K562 (cell line): ENCODE measurements at regions not wholly inside any gene's neighbourhood (a gene's known extent, or its start where the extent isn't known, plus 50 kb on each side); places are given as distances from the start of the nearest gene placed in this dataset.

Source experiments
- ATAC-seq: fragments of 200-7000 bp; cut with Tn5 transposase; 3 replicates; pipeline ENCODE4 v1.9.1; 2020; ENCODE audit warnings: moderate library complexity
- BruUV-seq: library from RNA; stranded (reverse); fragments of 400-500 nt; replicated peaks from 2 replicates; lab custom pipeline; 2021; lab: Mats Ljungman, UMichigan
- CTCF ChIA-PET: fragments of 300-600 bp; formaldehyde crosslinking; extraction: SDS; loops from one replicate; lab custom pipeline; 2021; ENCODE audit warnings: low intra/inter-chr PET ratio; lab: Yijun Ruan, JAX
- POLR2A ChIA-PET: fragments of 300-600, 350-650 bp; sonication (Branson Sonifier 250); formaldehyde crosslinking; extraction: SDS; loops from one replicate; lab custom pipeline; 2021; ENCODE audit warnings: antibody characterized with exemption, inconsistent platforms; lab: Yijun Ruan, JAX
- DNase-seq, 4 experiments: peaks; one replicate each; pipeline versions ENCODE4 v3.0.0 to v3.0.0-alpha.2; 2011 to 2018; ENCODE audit warnings: low spot score in 3 of 4, mixed read lengths in 3 of 4; ENCODE audit errors: extremely low read depth in 1 of 4
- FAIRE-seq: peaks from 2 replicates; lab custom pipeline; 2011; peaks lifted over from hg19 to GRCh38; lab: Jason Lieb, UNC
- H2AFZ ChIP-seq: 2 replicates; pipeline ENCODE4 v1.6.0; 2011; ENCODE audit warnings: low read depth, low read length, control low read depth, inconsistent platforms
- H3K27ac ChIP-seq: fragments of 200-600 bp; 3 replicates; pipeline ENCODE4 v1.8.0; 2011; ENCODE audit warnings: low read depth, mild to moderate bottlenecking, control low read depth, inconsistent platforms, low read length, moderate library complexity, mixed read lengths; ENCODE audit errors: extremely low read depth
- H3K27me3 ChIP-seq, 2 experiments: fragments of 300-600 bp in 1 of 2; 2 replicates in 1 of 2; 3 replicates in 1 of 2; pipeline versions ENCODE4 v1.6.0 to v1.8.0; 2011; ENCODE audit warnings: inconsistent platforms in 2 of 2, low read length in 2 of 2, mild to moderate bottlenecking in 1 of 2, mixed read lengths in 1 of 2, moderate library complexity in 1 of 2; ENCODE audit not compliant: control insufficient read depth in 2 of 2, insufficient read depth in 2 of 2
- H3K36me3 ChIP-seq: fragments of 300-600 bp; 3 replicates; pipeline ENCODE4 v1.8.0; 2011; ENCODE audit warnings: mild to moderate bottlenecking, low read length, inconsistent platforms; ENCODE audit not compliant: control insufficient read depth, insufficient read depth
- H3K4me1 ChIP-seq, 2 experiments: fragments of 200-600 bp in 1 of 2; replicated peaks in 1 of 2; 2 replicates in 1 of 2; 3 replicates in 1 of 2; pipeline versions ENCODE4 v1.5.1 to v1.8.0; 2011; ENCODE audit warnings: inconsistent platforms in 2 of 2, low read length in 2 of 2, mild to moderate bottlenecking in 1 of 2, mixed read lengths in 1 of 2, moderate library complexity in 1 of 2; ENCODE audit not compliant: control insufficient read depth in 2 of 2, insufficient read depth in 2 of 2
- H3K4me2 ChIP-seq: 2 replicates; pipeline ENCODE4 v1.6.1; 2011; ENCODE audit warnings: low read length, control low read depth, inconsistent platforms, mixed read lengths; ENCODE audit not compliant: insufficient read depth
- H3K4me3 ChIP-seq: fragments of 200-600 bp; sonication (generic), shearing (Covaris generic); 2 replicates; pipeline ENCODE4 v1.5.1; 2016; ENCODE audit warnings: control low read depth, inconsistent platforms
- H3K79me2 ChIP-seq: fragments of 200-600 bp; 3 replicates; pipeline ENCODE4 v1.8.0; 2011; ENCODE audit warnings: low read length, inconsistent platforms; ENCODE audit not compliant: control insufficient read depth, insufficient read depth
- H3K9ac ChIP-seq, 2 experiments: 2 replicates each; pipeline versions ENCODE4 v1.6.0 to v1.6.1; 2011; ENCODE audit warnings: low read depth in 2 of 2, low read length in 2 of 2, control low read depth in 1 of 2, inconsistent platforms in 1 of 2, mild to moderate bottlenecking in 1 of 2, mixed read lengths in 1 of 2; ENCODE audit not compliant: insufficient read depth in 1 of 2
- H3K9me1 ChIP-seq: one replicate; pipeline ENCODE4 v1.6.0; 2011; ENCODE audit warnings: inconsistent platforms, mild to moderate bottlenecking, low read length, moderate library complexity; ENCODE audit not compliant: control insufficient read depth, insufficient read depth
- H3K9me3 ChIP-seq: replicated peaks from 2 replicates; pipeline ENCODE4 v1.5.1; 2011; ENCODE audit warnings: low read depth, low read length, inconsistent platforms; ENCODE audit not compliant: control insufficient read depth, insufficient read depth
- H4K20me1 ChIP-seq: replicated peaks from 2 replicates; pipeline ENCODE4 v1.6.1; 2011; ENCODE audit warnings: low read length, inconsistent platforms, mixed read lengths; ENCODE audit not compliant: control insufficient read depth, insufficient read depth
- CXXC5 ChIP-seq: fragments of 250-450 bp; sonication (Bioruptor Pico); IDR thresholded peaks from 2 replicates; pipeline ENCODE4 v1.8.0; 2022; ENCODE audit warnings: inconsistent platforms, mild to moderate bottlenecking, moderate library complexity
- FOXM1 ChIP-seq, 2 experiments: fragments of 450-650 bp in 1 of 2; sonication (generic) in 1 of 2; formaldehyde crosslinking in 1 of 2; IDR thresholded peaks; 2 replicates each; pipeline versions ENCODE4 v1.6.1 to v1.9.0; 2017 to 2022; ENCODE audit warnings: low read depth in 2 of 2, mild to moderate bottlenecking in 2 of 2, missing genetic modification reagents in 1 of 2, moderate library complexity in 1 of 2
- GABPA ChIP-seq: fragments of 200-800 bp; sonication (Bioruptor generic); conservative IDR thresholded peaks from 2 replicates; pipeline ENCODE4 v1.6.1; 2016; ENCODE audit warnings: low read depth, missing genetic modification characterization, missing compliant biosample characterization
- KDM1A ChIP-seq, 2 experiments: fragments of 450-650 bp; IDR thresholded peaks; 2 replicates each; pipeline ENCODE4 v1.6.1; 2016; ENCODE audit warnings: mild to moderate bottlenecking in 2 of 2
- POLR2A ChIP-seq: fragments of 450-650 bp; conservative IDR thresholded peaks from 2 replicates; pipeline ENCODE4 v1.6.1; 2016
- SIN3B ChIP-seq: fragments of 450-650 bp; IDR thresholded peaks from 2 replicates; pipeline ENCODE4 v1.6.1; 2017; ENCODE audit warnings: low read depth, mild to moderate bottlenecking, moderate library complexity
- TAF9B ChIP-seq: fragments of 450-650 bp; IDR thresholded peaks from 2 replicates; pipeline ENCODE4 v1.6.1; 2018; ENCODE audit warnings: mild to moderate bottlenecking; ENCODE audit not compliant: partially characterized antibody
- THRAP3 ChIP-seq: fragments of 450-650 bp; IDR thresholded peaks from 2 replicates; pipeline ENCODE4 v1.6.1; 2016; ENCODE audit warnings: mild to moderate bottlenecking, inconsistent platforms, borderline replicate concordance
- ZEB2 ChIP-seq: fragments of 450-650 bp; IDR thresholded peaks from 2 replicates; pipeline ENCODE4 v1.6.1; 2016
- ZNF239 ChIP-seq: fragments of 250-450 bp; sonication (Bioruptor Pico); IDR thresholded peaks from 2 replicates; pipeline ENCODE4 v1.4.0; 2020; ENCODE audit warnings: mild to moderate bottlenecking
- ZNF347 ChIP-seq: fragments of 450-650 bp; formaldehyde crosslinking; IDR thresholded peaks from 2 replicates; pipeline ENCODE4 v1.4.0; 2020; ENCODE audit warnings: low read depth, mild to moderate bottlenecking, moderate library complexity
- WGBS: fragments of 100-300 bp; shearing (Covaris generic); methylation state at CpG from one replicate; pipeline ENCODE4 v1.1.6; 2016; ENCODE audit warnings: low coverage, mixed read lengths; ENCODE audit not compliant: insufficient coverage; ENCODE audit errors: missing lambda C conversion rate; 5-methylcytosine and 5-hydroxymethylcytosine counted together
- in situ Hi-C: fragments of 300-500 bp; cut with MboI; formaldehyde crosslinking; loops from 4 replicates; pipeline ENCODE4 v1.15.0; 2018; ENCODE audit warnings: inconsistent platforms, mixed read lengths
- intact Hi-C: fragments of 100-400 bp; cut with micrococcal nuclease; formaldehyde crosslinking; loops from 2 replicates; pipeline ENCODE4 v1.14.2; 2022
- TF ChIP-seq, protein P1 (sequence below): fragments of 450-650 bp; IDR thresholded peaks from 2 replicates; pipeline ENCODE4 v1.6.1; 2018; ENCODE audit not compliant: partially characterized antibody
- TF ChIP-seq, protein P2 (sequence below): IDR thresholded peaks from 2 replicates; pipeline ENCODE4 v1.6.1; 2016; ENCODE audit warnings: missing genetic modification characterization, missing compliant biosample characterization
- TF ChIP-seq, protein P3 (sequence below): sonication (generic); formaldehyde crosslinking; IDR thresholded peaks from 2 replicates; pipeline ENCODE4 v1.8.0; 2022; ENCODE audit warnings: mild to moderate bottlenecking, low read depth, missing genetic modification reagents

DNA sequence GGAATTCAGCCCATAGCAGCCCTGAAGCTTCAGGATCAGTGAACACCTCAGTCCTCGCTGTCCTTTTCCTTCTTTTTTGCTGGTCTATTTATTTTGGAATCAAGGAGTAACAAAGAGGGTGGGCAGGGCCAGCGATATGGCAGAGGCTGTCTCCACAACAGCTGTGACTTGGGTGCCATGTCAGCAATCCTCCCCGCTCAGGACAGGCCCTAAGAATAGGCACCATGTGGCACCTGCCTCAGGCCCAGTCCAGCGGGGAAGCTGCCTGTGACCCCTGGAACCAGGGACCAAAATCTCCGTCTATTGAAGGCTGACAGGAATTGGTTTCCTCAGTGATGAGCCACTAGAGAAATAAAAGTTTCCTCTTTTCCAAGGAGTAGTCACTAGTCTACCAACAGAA, 58.6 kb upstream of the TNR start:
- Histone ChIP-seq H3K27me3 (peaks cover 20 to 21% of the 10 kb centered on the region in 2 experiments), H3K9me3 (no peaks in the 10 kb centered on the region), H4K20me1 (no peaks in the 10 kb centered on the region), H3K4me2 (no peak overlapping the region), H3K36me3 (no peaks in the 10 kb centered on the region), H2AFZ (no peak overlapping the region), H3K27ac (no peak overlapping the region), H3K79me2 (no peaks in the 10 kb centered on the region), H3K4me3 (no peak overlapping the region), H3K9me1 (no peaks in the 10 kb centered on the region), H3K9ac (no peak overlapping the region), H3K4me1 (no peaks in the 10 kb centered on the region; a peak in 1 of 5 replicates)
- POLR2A ChIA-PET: no interaction called here
- FAIRE-seq: no peak
- ATAC-seq: no peak
- no peak for TF ChIP-seq ZEB2
- no peak for TF ChIP-seq SIN3B
- TF ChIP-seq, protein P1, sequence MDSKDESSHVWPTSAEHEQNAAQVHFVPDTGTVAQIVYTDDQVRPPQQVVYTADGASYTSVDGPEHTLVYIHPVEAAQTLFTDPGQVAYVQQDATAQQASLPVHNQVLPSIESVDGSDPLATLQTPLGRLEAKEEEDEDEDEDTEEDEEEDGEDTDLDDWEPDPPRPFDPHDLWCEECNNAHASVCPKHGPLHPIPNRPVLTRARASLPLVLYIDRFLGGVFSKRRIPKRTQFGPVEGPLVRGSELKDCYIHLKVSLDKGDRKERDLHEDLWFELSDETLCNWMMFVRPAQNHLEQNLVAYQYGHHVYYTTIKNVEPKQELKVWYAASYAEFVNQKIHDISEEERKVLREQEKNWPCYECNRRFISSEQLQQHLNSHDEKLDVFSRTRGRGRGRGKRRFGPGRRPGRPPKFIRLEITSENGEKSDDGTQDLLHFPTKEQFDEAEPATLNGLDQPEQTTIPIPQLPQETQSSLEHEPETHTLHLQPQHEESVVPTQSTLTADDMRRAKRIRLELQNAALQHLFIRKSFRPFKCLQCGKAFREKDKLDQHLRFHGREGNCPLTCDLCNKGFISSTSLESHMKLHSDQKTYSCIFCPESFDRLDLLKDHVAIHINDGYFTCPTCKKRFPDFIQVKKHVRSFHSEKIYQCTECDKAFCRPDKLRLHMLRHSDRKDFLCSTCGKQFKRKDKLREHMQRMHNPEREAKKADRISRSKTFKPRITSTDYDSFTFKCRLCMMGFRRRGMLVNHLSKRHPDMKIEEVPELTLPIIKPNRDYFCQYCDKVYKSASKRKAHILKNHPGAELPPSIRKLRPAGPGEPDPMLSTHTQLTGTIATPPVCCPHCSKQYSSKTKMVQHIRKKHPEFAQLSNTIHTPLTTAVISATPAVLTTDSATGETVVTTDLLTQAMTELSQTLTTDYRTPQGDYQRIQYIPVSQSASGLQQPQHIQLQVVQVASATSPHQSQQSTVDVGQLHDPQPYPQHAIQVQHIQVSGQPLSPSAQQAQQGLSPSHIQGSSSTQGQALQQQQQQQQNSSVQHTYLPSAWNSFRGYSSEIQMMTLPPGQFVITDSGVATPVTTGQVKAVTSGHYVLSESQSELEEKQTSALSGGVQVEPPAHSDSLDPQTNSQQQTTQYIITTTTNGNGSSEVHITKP: no peak
- TF ChIP-seq POLR2A: no peak
- TF ChIP-seq, protein P2, sequence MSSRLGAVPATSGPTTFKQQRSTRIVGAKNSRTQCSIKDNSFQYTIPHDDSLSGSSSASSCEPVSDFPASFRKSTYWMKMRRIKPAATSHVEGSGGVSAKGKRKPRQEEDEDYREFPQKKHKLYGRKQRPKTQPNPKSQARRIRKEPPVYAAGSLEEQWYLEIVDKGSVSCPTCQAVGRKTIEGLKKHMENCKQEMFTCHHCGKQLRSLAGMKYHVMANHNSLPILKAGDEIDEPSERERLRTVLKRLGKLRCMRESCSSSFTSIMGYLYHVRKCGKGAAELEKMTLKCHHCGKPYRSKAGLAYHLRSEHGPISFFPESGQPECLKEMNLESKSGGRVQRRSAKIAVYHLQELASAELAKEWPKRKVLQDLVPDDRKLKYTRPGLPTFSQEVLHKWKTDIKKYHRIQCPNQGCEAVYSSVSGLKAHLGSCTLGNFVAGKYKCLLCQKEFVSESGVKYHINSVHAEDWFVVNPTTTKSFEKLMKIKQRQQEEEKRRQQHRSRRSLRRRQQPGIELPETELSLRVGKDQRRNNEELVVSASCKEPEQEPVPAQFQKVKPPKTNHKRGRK (tag): no peak
- no peak for TF ChIP-seq TAF9B
- no peak for TF ChIP-seq KDM1A (IDR thresholded peaks at IDR 0.05)
- TF ChIP-seq CXXC5 (CRISPR knock-in tag): no peak
- no peak for TF ChIP-seq THRAP3
- no peak for TF ChIP-seq FOXM1 (IDR thresholded peaks at IDR 0.05; ENCODE audit: low read depth)
- no peak for TF ChIP-seq FOXM1 (CRISPR knock-in tag; IDR thresholded peaks at IDR 0.05; ENCODE audit: low read depth)
- TF ChIP-seq GABPA (tag): no peak
- TF ChIP-seq ZNF347 (CRISPR knock-in tag): no peak
- TF ChIP-seq ZNF239 (CRISPR knock-in tag): no peak
- TF ChIP-seq, protein P3, sequence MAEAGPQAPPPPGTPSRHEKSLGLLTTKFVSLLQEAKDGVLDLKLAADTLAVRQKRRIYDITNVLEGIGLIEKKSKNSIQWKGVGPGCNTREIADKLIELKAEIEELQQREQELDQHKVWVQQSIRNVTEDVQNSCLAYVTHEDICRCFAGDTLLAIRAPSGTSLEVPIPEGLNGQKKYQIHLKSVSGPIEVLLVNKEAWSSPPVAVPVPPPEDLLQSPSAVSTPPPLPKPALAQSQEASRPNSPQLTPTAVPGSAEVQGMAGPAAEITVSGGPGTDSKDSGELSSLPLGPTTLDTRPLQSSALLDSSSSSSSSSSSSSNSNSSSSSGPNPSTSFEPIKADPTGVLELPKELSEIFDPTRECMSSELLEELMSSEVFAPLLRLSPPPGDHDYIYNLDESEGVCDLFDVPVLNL (CRISPR knock-in tag): no peak
- intact Hi-C loops (no loop called here), in situ Hi-C loops (no loop called here)
- DNase-seq: no peak
- CTCF ChIA-PET: no interaction called here
- BruUV-seq: no TSS peak
- WGBS: 0% methylated on average over 5 of the region's 5 CpGs
